H9 (cell line): ENCODE measurements at regions not wholly inside any gene's neighbourhood (a gene's known extent, or its start where the extent isn't known, plus 50 kb on each side); places are given as distances from the start of the nearest gene placed in this dataset.

ENCODE experiments used
- DNase-seq: peaks from one replicate; pipeline ENCODE4 v3.0.0-alpha.2; 2017
- H2AFZ ChIP-seq: one replicate; pipeline ENCODE4 v1.6.1; 2013; ENCODE audit warnings: mild to moderate bottlenecking, low read length, control low read depth, moderate library complexity
- H2AK5ac ChIP-seq: 2 replicates; pipeline ENCODE4 v1.6.1; 2013; ENCODE audit warnings: low read length, control low read depth, mixed read lengths; ENCODE audit not compliant: insufficient read length
- H2BK120ac ChIP-seq: one replicate; pipeline ENCODE4 v1.6.1; 2013; ENCODE audit warnings: low read depth, mild to moderate bottlenecking, low read length, control low read depth, inconsistent platforms; ENCODE audit not compliant: poor library complexity, severe bottlenecking
- H2BK12ac ChIP-seq: 2 replicates; pipeline ENCODE4 v1.6.1; 2013; ENCODE audit warnings: low read length, control low read depth, mixed read lengths, low read depth; ENCODE audit not compliant: insufficient read length
- H2BK15ac ChIP-seq: 2 replicates; pipeline ENCODE4 v1.6.1; 2013; ENCODE audit warnings: low read depth, low read length, control low read depth
- H2BK20ac ChIP-seq: one replicate; pipeline ENCODE4 v1.6.1; 2013; ENCODE audit warnings: low read depth, mild to moderate bottlenecking, low read length, control low read depth, inconsistent platforms; ENCODE audit not compliant: poor library complexity, severe bottlenecking
- H2BK5ac ChIP-seq: 2 replicates; pipeline ENCODE4 v1.6.1; 2013; ENCODE audit warnings: low read length, control low read depth, mixed read lengths; ENCODE audit not compliant: insufficient read length
- H3K14ac ChIP-seq: 2 replicates; pipeline ENCODE4 v1.6.1; 2013; ENCODE audit warnings: low read length, control low read depth; ENCODE audit not compliant: insufficient read depth
- H3K18ac ChIP-seq: 2 replicates; pipeline ENCODE4 v1.6.1; 2013; ENCODE audit warnings: low read depth, mild to moderate bottlenecking, mixed read lengths, low read length, control low read depth; ENCODE audit not compliant: insufficient read length
- H3K23ac ChIP-seq: 2 replicates; pipeline ENCODE4 v1.6.1; 2013; ENCODE audit warnings: low read length, control low read depth, mixed read lengths, low read depth; ENCODE audit not compliant: insufficient read length
- H3K23me2 ChIP-seq: 2 replicates; pipeline ENCODE4 v1.6.1; 2013; ENCODE audit warnings: low read depth, mild to moderate bottlenecking, mixed read lengths, low read length, control low read depth; ENCODE audit not compliant: insufficient read length, poor library complexity, severe bottlenecking
- H3K27ac ChIP-seq: 2 replicates; pipeline ENCODE4 v1.5.1; 2013; ENCODE audit warnings: low read length, control low read depth, mixed read lengths, low read depth; ENCODE audit not compliant: insufficient read length
- H3K27me3 ChIP-seq: 2 replicates; pipeline ENCODE4 v1.6.1; 2013; ENCODE audit warnings: low read length, control low read depth, inconsistent platforms; ENCODE audit not compliant: insufficient read depth
- H3K4ac ChIP-seq: 2 replicates; pipeline ENCODE4 v1.6.1; 2013; ENCODE audit warnings: low read depth, mild to moderate bottlenecking, control low read depth, inconsistent platforms, low read length, moderate library complexity
- H3K4me1 ChIP-seq: 2 replicates; pipeline ENCODE4 v1.6.1; 2013; ENCODE audit warnings: low read length, control low read depth, inconsistent platforms; ENCODE audit not compliant: insufficient read depth
- H3K4me2 ChIP-seq: 2 replicates; pipeline ENCODE4 v1.6.1; 2013; ENCODE audit warnings: low read length, control low read depth, mixed read lengths; ENCODE audit not compliant: insufficient read length, insufficient read depth
- H3K56ac ChIP-seq: 2 replicates; pipeline ENCODE4 v1.6.1; 2013; ENCODE audit warnings: low read depth, mild to moderate bottlenecking, mixed read lengths, low read length, control low read depth; ENCODE audit not compliant: insufficient read length
- H3K79me1 ChIP-seq: 2 replicates; pipeline ENCODE4 v1.6.1; 2013; ENCODE audit warnings: low read depth, mild to moderate bottlenecking, moderate library complexity, low read length, control low read depth, inconsistent platforms; ENCODE audit not compliant: insufficient read depth, poor library complexity, severe bottlenecking
- H3K79me2 ChIP-seq: 2 replicates; pipeline ENCODE4 v1.6.1; 2013; ENCODE audit warnings: low read length, control low read depth, inconsistent platforms; ENCODE audit not compliant: insufficient read depth
- H3K9ac ChIP-seq: 2 replicates; pipeline ENCODE4 v1.6.1; 2013; ENCODE audit warnings: low read length, control low read depth, mixed read lengths; ENCODE audit not compliant: insufficient read length; ENCODE audit errors: extremely low read depth
- H3K9me3 ChIP-seq: one replicate; pipeline ENCODE4 v1.6.1; 2013; ENCODE audit warnings: low read depth, low read length, inconsistent platforms; ENCODE audit not compliant: control insufficient read depth
- H3T11ph ChIP-seq: one replicate; pipeline ENCODE4 v1.6.1; 2013; ENCODE audit warnings: mild to moderate bottlenecking, low read length, control low read depth, inconsistent platforms
- H4K20me1 ChIP-seq: one replicate; pipeline ENCODE4 v1.6.1; 2013; ENCODE audit not compliant: control insufficient read depth, insufficient read length, insufficient read depth
- H4K5ac ChIP-seq: 2 replicates; pipeline ENCODE4 v1.6.1; 2013; ENCODE audit warnings: low read depth, mild to moderate bottlenecking, mixed read lengths, low read length, control low read depth; ENCODE audit not compliant: insufficient read length
- H4K8ac ChIP-seq: replicated peaks from 2 replicates; pipeline ENCODE4 v1.6.1; 2013; ENCODE audit warnings: low read length, control low read depth, mixed read lengths, low read depth; ENCODE audit not compliant: insufficient read length
- H4K91ac ChIP-seq: 2 replicates; pipeline ENCODE4 v1.6.1; 2013; ENCODE audit warnings: low read depth, mild to moderate bottlenecking, moderate library complexity, mixed read lengths, low read length, control low read depth; ENCODE audit not compliant: insufficient read length
- H3K27ac Mint-ChIP-seq, 3 experiments: 2 replicates in 2 of 3; 3 replicates in 1 of 3; pipeline ENCODE4 v1.8.0; 2020 to 2021; ENCODE audit warnings: mixed read lengths in 3 of 3, mild to moderate bottlenecking in 1 of 3, moderate library complexity in 1 of 3
- H3K27me3 Mint-ChIP-seq: 2 replicates; pipeline ENCODE4 v1.8.0; 2021; ENCODE audit warnings: low read depth, mild to moderate bottlenecking, moderate library complexity, mixed read lengths
- H3K36me3 Mint-ChIP-seq, 3 experiments: 2 replicates in 2 of 3; 3 replicates in 1 of 3; pipeline ENCODE4 v1.8.0; 2020 to 2021; ENCODE audit warnings: low read depth in 3 of 3, mixed read lengths in 3 of 3; ENCODE audit not compliant: insufficient read depth in 1 of 3
- H3K4me1 Mint-ChIP-seq, 2 experiments: 2 replicates each; pipeline ENCODE4 v1.8.0; 2020; ENCODE audit warnings: mixed read lengths in 2 of 2
- H3K4me3 Mint-ChIP-seq, 2 experiments: 2 replicates in 1 of 2; 3 replicates in 1 of 2; pipeline ENCODE4 v1.8.0; 2020 to 2021; ENCODE audit warnings: mild to moderate bottlenecking in 2 of 2, mixed read lengths in 2 of 2, moderate library complexity in 1 of 2
- H3K9me3 Mint-ChIP-seq, 2 experiments: 2 replicates in 1 of 2; 3 replicates in 1 of 2; pipeline ENCODE4 v1.8.0; 2020; ENCODE audit warnings: mild to moderate bottlenecking in 2 of 2, mixed read lengths in 2 of 2, moderate library complexity in 1 of 2
- WGBS: extraction: QIAGEN DNeasy Blood & Tissue Kit; methylation state at CpG from one replicate; pipeline ENCODE4 v1.1.7; 2013; ENCODE audit warnings: missing lambda C conversion rate, low lambda C conversion rate, mixed read lengths; ENCODE audit not compliant: insufficient read length; ENCODE audit errors: extremely low coverage; 5-methylcytosine and 5-hydroxymethylcytosine counted together
- TF ChIP-seq, protein P1 (sequence below): fragments of 200-600 bp; sonication (generic); conservative IDR thresholded peaks from 3 replicates; pipeline ENCODE4 v1.8.0; 2021; ENCODE audit warnings: antibody characterized with exemption, mild to moderate bottlenecking

DNA sequence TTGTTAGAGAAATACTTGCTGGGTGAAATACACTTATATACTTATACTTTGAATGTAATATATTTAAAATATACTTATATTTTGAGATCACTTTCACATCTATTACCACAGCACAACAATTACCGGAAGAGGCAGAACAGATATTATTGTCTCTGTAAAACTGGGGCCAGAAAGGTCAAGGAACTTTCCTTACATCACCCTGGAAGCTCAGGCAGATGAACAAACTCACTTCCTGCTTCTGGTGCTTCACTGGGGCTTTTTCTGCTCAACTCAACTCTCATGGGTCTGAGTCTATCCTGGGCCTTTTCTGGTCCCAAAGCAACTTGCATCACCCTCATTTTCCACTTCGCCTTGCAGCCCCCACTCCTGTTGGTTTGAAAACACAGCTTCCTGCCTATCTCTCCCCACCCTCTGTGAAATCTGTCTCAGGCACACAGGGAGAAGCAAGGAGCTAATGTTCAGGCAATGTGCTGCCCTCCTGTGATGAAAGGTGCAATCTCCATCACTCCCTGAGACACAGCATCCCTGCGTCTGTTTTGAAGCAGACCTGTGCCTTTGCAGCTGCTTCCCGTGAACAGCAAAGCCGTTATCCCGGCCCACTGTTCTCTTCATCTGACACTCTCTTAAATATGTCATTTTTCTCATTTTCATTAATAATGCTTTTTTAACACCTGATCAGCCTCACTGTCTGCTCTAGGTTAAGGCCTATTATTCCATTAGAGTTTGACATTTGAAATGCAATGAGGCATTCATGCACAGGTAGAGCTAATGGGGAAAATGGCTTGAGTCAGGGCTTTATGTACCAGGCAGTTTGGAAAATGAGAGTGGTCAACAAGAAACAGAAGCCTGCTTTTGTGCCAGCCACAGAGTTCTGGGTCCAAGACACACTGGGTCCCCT lies 251.9 kb upstream of the CHAC2 start:
- Mint-ChIP-seq H3K4me3 (no peak overlapping the region), H3K4me1 (peaks cover 15 to 17% of the 10 kb centered on the region in 2 experiments), H3K9me3 (no peaks in the 10 kb centered on the region), H3K27ac (peak overlapping the region in 1 of 3 experiments; percentile 5; a peak in 1 of 7 replicates), H3K27me3 (no peaks in the 10 kb centered on the region), H3K36me3 (no peaks in the 10 kb centered on the region)
- no peak overlapping the region for H2BK120ac ChIP-seq
- H3K4ac ChIP-seq: no peak overlapping the region
- no peak overlapping the region for H3K27ac ChIP-seq
- no peak overlapping the region for H2AK5ac ChIP-seq
- no CpG with 5 or more reads among the region's 6 CpGs for WGBS
- no peaks in the 10 kb centered on the region for H3K27me3 ChIP-seq
- DNase-seq: peak; percentile 48
- H4K5ac ChIP-seq: no peak overlapping the region
- no peak overlapping the region for H3K9ac ChIP-seq
- no peak overlapping the region for H3K18ac ChIP-seq
- H3K4me1 ChIP-seq: no peaks in the 10 kb centered on the region
- H4K8ac ChIP-seq: no peak overlapping the region
- no peak overlapping the region for H3K4me2 ChIP-seq
- no peak overlapping the region for H3T11ph ChIP-seq
- H3K79me2 ChIP-seq: no peaks in the 10 kb centered on the region
- no peak overlapping the region for H3K14ac ChIP-seq
- no peak overlapping the region for H2BK12ac ChIP-seq
- no peaks in the 10 kb centered on the region for H3K9me3 ChIP-seq
- H4K91ac ChIP-seq: no peak overlapping the region
- H3K79me1 ChIP-seq: no peaks in the 10 kb centered on the region
- no peak overlapping the region for H2BK5ac ChIP-seq
- no peak overlapping the region for H3K23ac ChIP-seq
- no peak overlapping the region for H2BK20ac ChIP-seq
- no peaks in the 10 kb centered on the region for H4K20me1 ChIP-seq
- no peak overlapping the region for H2AFZ ChIP-seq
- TF ChIP-seq, protein P1, sequence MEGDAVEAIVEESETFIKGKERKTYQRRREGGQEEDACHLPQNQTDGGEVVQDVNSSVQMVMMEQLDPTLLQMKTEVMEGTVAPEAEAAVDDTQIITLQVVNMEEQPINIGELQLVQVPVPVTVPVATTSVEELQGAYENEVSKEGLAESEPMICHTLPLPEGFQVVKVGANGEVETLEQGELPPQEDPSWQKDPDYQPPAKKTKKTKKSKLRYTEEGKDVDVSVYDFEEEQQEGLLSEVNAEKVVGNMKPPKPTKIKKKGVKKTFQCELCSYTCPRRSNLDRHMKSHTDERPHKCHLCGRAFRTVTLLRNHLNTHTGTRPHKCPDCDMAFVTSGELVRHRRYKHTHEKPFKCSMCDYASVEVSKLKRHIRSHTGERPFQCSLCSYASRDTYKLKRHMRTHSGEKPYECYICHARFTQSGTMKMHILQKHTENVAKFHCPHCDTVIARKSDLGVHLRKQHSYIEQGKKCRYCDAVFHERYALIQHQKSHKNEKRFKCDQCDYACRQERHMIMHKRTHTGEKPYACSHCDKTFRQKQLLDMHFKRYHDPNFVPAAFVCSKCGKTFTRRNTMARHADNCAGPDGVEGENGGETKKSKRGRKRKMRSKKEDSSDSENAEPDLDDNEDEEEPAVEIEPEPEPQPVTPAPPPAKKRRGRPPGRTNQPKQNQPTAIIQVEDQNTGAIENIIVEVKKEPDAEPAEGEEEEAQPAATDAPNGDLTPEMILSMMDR: peak; percentile 45; the same call in 2 of the 3 replicates
- no peak overlapping the region for H3K56ac ChIP-seq
- no peaks in the 10 kb centered on the region for H3K23me2 ChIP-seq
- no peak overlapping the region for H2BK15ac ChIP-seq
